ENCODE measurements at regions not wholly inside any gene's neighbourhood (a gene's known extent, or its start where the extent isn't known, plus 50 kb on each side); places are given as distances from the start of the nearest gene placed in this dataset.
"Not testable (repeated sequence)": the region's sequence is repeated elsewhere in the genome, so short reads cannot be mapped to it uniquely, and the experiment has no call there.

DNA sequence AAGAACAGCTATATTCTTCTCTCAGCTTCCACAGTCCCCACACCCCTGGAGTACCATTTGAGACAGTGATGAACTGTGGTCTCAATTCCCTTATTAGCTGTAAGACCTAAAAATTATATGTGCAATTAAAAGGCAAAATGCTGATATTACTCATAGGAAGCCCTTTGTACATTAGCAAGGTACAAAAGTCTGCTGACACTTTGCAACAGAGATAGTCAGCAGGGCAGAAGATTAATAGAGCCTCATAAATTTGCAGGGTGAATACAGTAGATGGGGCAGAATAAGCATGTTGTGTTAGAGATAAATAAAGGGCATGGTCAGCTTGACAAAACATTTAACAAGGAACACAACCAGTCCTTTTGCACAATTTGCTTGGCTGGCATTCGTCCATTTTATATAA is 210.0 kb upstream of the OBI1 start:
- no peak for DNase-seq (ENCODE audit: low read depth in 2 of 2)

DNA sequence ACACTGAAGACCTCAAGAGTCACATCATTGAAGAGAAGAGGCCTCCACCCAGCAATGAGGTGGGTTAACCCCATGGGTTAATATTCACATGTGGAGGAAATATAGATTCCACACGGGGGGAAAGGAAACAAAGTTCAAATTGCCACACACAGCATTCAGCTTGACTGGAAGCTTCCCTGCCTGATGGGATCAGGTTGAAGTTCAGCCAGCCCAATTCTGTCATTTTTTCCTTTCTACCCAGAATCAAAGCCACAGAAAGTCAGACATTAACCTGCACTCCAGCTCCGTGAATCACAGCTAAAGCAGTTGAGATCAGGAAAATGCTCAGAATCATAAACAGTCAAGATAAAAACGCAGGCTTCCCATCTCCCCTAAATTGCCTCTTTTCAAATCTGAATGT is 208.7 kb upstream of the OBI1 start:
- DNase-seq (ENCODE audit: low read depth in 2 of 2), result no peak

- not testable (repeated sequence) for DNase-seq (ENCODE audit: low read depth in 2 of 2)
Measured at GRCh38 chr13:78866076-78866475, 207.1 kb upstream of the OBI1 start.

DNA sequence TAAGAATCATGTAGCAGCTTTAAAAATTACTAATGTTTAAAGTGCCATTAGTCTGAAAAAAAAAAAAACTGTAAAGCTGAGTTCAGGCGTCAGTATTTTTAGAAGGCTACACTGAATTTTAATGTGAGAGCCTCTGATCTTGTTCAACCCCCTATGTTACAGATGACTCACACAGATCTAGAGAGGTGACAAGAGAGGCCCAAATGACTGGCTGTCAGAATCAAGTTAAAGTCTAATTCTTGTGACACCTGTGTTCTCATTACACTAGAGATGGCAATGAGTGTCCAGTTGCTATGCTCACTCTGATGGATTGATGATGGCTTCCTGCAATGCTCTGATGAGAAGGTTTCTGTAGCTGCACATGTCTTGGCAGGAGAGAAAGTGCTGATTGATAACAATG is 203.5 kb upstream of the OBI1 start:
- no peak for DNase-seq (ENCODE audit: low read depth in 2 of 2)

- no peak for DNase-seq (ENCODE audit: low read depth in 2 of 2)
Measured at GRCh38 chr13:78852709-78853108, 193.8 kb upstream of the OBI1 start.

GRCh38 chr13:78845656-78846365 is 186.9 kb upstream of the OBI1 start:
- DNase-seq (ENCODE audit: low read depth in 2 of 2), result no peak

DNA sequence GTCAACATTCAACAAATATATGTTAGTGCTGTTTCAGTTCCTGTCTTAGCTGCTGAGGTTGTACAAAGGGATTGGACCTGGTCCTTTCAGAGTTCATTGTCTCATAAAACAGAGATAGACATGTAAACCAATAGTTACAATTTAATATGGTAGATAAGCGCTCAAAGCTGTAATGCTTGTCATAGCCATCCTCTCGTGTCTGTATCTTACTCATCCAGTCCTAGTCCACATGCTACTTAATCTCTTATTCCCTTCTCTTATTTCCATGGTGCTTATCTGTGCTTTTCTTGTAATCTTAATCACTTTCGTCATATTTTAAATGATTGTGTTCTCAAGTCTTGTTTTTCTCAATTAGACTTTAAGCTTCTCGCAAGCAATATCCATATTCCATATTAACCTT is 185.2 kb upstream of the OBI1 start:
- DNase-seq (ENCODE audit: low read depth in 2 of 2), result no peak

- DNase-seq (ENCODE audit: low read depth in 2 of 2), result no peak
Measured at GRCh38 chr13:78841358-78841963, 182.5 kb upstream of the OBI1 start.

GRCh38 chr13:78836238-78836784 is 177.4 kb upstream of the OBI1 start:
- no peak for DNase-seq (ENCODE audit: low read depth in 2 of 2)

GRCh38 chr13:78832461-78832860 is 173.5 kb upstream of the OBI1 start:
- DNase-seq (ENCODE audit: low read depth in 2 of 2), result no peak

GRCh38 chr13:78830508-78830907 is 171.6 kb upstream of the OBI1 start:
- no peak for DNase-seq (ENCODE audit: low read depth in 2 of 2)

GRCh38 chr13:78829821-78830220 is 170.9 kb upstream of the OBI1 start:
- DNase-seq (ENCODE audit: low read depth in 2 of 2), result no peak

DNA sequence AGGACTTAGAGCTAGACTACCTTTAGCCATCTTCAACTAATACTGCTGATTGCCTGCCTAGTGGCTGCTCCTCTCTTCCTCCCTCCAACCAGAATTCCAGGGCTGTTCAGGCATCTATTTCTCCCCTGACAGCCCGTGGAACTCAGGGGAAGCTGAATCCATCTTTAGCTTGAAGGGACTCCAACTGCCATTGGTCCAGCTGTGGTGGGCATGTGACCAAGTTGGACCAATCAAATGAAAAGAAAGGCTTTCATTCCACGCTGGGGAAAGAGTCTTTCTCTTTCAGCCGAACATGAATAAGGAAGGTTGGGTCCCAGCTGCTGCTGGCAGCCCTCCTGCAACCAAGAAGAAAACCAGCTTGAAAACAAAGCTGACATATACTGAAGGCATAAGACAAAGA is 168.5 kb upstream of the OBI1 start:
- no peak for DNase-seq (ENCODE audit: low read depth in 2 of 2)

- no peak for DNase-seq (ENCODE audit: low read depth in 2 of 2)
Measured at GRCh38 chr13:78826936-78827335, 168.0 kb upstream of the OBI1 start.

DNA sequence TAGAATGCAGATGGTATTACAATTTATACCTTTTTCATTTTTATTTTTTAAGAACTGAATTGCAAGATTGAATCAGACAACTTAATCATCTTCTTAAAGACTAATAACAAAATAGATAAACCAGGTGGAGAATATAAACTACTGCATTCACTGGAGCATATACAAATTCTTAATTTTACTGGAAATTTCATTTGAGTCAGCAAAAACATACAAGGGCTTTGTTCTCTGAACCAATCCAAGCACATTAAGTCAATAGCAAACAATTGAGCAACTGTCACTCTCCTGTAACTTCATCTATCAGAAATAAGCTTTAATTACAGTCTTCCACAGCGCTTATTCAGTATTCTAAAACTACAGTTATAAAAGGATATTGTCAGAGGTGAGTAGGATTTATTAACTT is 167.4 kb upstream of the OBI1 start:
- no peak for DNase-seq (ENCODE audit: low read depth in 2 of 2)

GRCh38 chr13:78820541-78820940 is 161.6 kb upstream of the OBI1 start:
- DNase-seq (ENCODE audit: low read depth in 2 of 2), result no peak

DNA sequence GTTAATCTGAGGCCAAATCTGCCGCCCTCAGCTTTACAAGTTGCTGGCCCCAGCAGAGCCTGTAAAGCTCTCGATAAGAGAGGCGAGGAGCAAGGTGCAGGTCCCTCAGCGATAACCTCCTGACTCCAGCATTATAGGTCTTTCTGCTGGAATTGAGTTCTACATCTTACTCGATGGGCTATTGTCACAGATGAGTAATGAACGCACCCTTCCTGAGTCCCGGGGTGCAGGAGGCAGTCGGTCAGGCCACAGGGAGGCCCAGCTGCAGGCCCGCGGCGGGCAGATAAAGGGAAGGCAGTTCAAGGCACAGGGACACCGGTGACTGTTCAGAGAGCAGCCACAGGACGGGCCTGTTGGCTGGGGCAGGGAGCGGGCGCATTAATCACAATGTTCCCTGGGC is 157.6 kb upstream of the OBI1 start:
- DNase-seq (ENCODE audit: low read depth in 2 of 2), result no peak

DNA sequence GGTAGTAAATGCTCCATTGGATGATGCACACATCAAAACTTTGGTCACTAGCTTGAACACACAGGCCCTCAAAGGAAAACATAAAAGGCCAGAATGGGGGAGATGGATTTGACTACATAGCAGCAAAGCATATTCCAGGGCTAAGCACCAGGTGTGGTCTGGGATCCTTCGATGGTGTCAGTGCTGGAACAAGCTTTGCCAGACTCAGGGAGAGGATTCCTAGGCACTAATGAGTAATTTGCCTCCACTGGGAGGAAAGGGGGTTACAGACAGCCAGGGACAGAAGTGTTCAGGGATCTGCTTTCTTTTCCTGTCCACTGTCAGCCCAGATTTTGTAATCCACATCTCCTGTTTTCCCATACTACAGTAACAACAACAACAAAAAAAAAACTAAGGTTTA is 157.2 kb upstream of the OBI1 start:
- DNase-seq (ENCODE audit: low read depth in 2 of 2), result no peak

DNA sequence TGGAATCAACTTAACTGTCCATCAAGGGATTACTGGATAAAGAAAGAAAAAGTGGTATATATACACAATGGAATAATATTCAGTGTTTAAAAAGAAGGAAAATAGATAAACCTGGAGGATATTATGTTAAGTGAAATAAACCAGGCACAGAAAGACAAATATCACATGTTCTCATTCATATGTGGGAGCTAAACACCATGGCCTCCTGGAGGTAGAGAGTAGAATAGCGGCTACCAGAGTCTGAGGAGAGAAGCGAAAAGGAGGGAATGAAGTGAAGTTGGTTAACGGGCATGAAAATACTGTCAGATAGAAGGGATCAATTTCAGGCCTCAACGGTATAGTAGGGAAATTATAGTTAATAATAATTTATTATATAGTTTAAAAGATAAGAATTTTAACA is 147.5 kb upstream of the OBI1 start:
- DNase-seq (ENCODE audit: low read depth in 2 of 2), result no peak

GRCh38 chr13:78802912-78803311 is 144.0 kb upstream of the OBI1 start:
- DNase-seq (ENCODE audit: low read depth in 2 of 2), result no peak

GRCh38 chr13:78787190-78787589 is 128.2 kb upstream of the OBI1 start:
- no peak for DNase-seq (ENCODE audit: low read depth in 2 of 2)

GRCh38 chr13:78786459-78786858 is 127.5 kb upstream of the OBI1 start:
- no peak for DNase-seq (ENCODE audit: low read depth in 2 of 2)

- DNase-seq (ENCODE audit: low read depth in 2 of 2), result no peak
Measured at GRCh38 chr13:78785764-78786163, 126.8 kb upstream of the OBI1 start.
